IPS-NIHi7 (cell line): ENCODE measurements at regions not wholly inside any gene's neighbourhood (a gene's known extent, or its start where the extent isn't known, plus 50 kb on each side); places are given as distances from the start of the nearest gene placed in this dataset.
A peak's percentile ranks its signal among the peaks of the same experiment; 100 is the strongest.
"Not testable (repeated sequence)": the region's sequence is repeated elsewhere in the genome, so short reads cannot be mapped to it uniquely, and the experiment has no call there.

Experiments
- DNase-seq: peaks from one replicate; pipeline ENCODE4 v3.0.0; 2012; ENCODE audit warnings: mixed read lengths; ENCODE audit errors: extremely low spot score

GRCh38 chr5:16392718-16393117 is 72.9 kb downstream of the ZNF622 start:
- peak; percentile 43 for DNase-seq

- DNase-seq = no peak
Observed at GRCh38 chr5:16391858-16392649, 73.5 kb downstream of the ZNF622 start.

- DNase-seq = no peak
Observed at GRCh38 chr5:16390825-16391224, 74.8 kb downstream of the ZNF622 start.

GRCh38 chr5:16385516-16386090 is 80.0 kb downstream of the ZNF622 start:
- DNase-seq = no peak

- DNase-seq = no peak
Observed at GRCh38 chr5:16384804-16385203, 80.8 kb downstream of the ZNF622 start.

GRCh38 chr5:16384222-16384621 is 81.4 kb downstream of the ZNF622 start:
- DNase-seq = no peak

GRCh38 chr5:16383544-16384052 is 82.0 kb downstream of the ZNF622 start:
- DNase-seq = no peak

- no peak for DNase-seq
Observed at GRCh38 chr5:16382047-16382446, 83.6 kb downstream of the ZNF622 start.

- DNase-seq = no peak
Observed at GRCh38 chr5:16378762-16379161, 86.8 kb downstream of the ZNF622 start.

GRCh38 chr5:16372493-16372892 is 93.1 kb downstream of the ZNF622 start:
- DNase-seq = no peak

GRCh38 chr5:16366491-16366890 is 99.1 kb downstream of the ZNF622 start:
- DNase-seq = no peak

- DNase-seq = no peak
Observed at GRCh38 chr5:16364910-16365309, 100.7 kb downstream of the ZNF622 start.

GRCh38 chr5:16353439-16353838 is 112.2 kb downstream of the ZNF622 start:
- DNase-seq = not testable (repeated sequence)

- DNase-seq = no peak
Observed at GRCh38 chr5:16350816-16351215, 114.8 kb downstream of the ZNF622 start.

- DNase-seq = no peak
Observed at GRCh38 chr5:16346380-16346779, 119.2 kb downstream of the ZNF622 start.

- DNase-seq = peak; percentile 23
Observed at GRCh38 chr5:16345454-16345853, 120.1 kb downstream of the ZNF622 start.

- no peak for DNase-seq
Observed at GRCh38 chr5:16326137-16326536, 139.5 kb downstream of the ZNF622 start.

- DNase-seq = no peak
Observed at GRCh38 chr5:16321284-16321683, 141.7 kb upstream of the MARCHF11 start.

GRCh38 chr5:16315501-16315900 is 135.9 kb upstream of the MARCHF11 start:
- DNase-seq = no peak

- DNase-seq = no peak
Observed at GRCh38 chr5:16313761-16314160, 134.2 kb upstream of the MARCHF11 start.

GRCh38 chr5:16312785-16313184 is 133.2 kb upstream of the MARCHF11 start:
- DNase-seq = no peak

- no peak for DNase-seq
Observed at GRCh38 chr5:16311666-16312065, 132.1 kb upstream of the MARCHF11 start.

GRCh38 chr5:16306812-16307211 is 127.2 kb upstream of the MARCHF11 start:
- no peak for DNase-seq
